DOHH2 (cell line): ENCODE measurements at regions not wholly inside any gene's neighbourhood (a gene's known extent, or its start where the extent isn't known, plus 50 kb on each side); places are given as distances from the start of the nearest gene placed in this dataset.

Experiments used
- CTCF ChIP-seq: fragments of 200-600 bp; sonication (generic); IDR thresholded peaks from one replicate; pipeline ENCODE4 v1.5.1; 2014; ENCODE audit warnings: antibody characterized with exemption, mild to moderate bottlenecking, low read depth, low read length; ENCODE audit not compliant: poor library complexity, severe bottlenecking
- EZH2phosphoT487 ChIP-seq: fragments of 200-600 bp; sonication (generic); IDR thresholded peaks from 2 replicates; pipeline ENCODE4 v1.6.1; 2017; ENCODE audit warnings: borderline replicate concordance, mild to moderate bottlenecking, antibody characterized with exemption, low read length, moderate library complexity, mixed read lengths

GRCh38 chr9:75490326-75490725, 400.1 kb upstream of the PCSK5 start:
- TF ChIP-seq CTCF (no peak), EZH2phosphoT487 (no peak)
